Activated CD4-positive, alpha-beta memory T cell treated with anti-CD3 and anti-CD28 coated beads, Interleukin-2, amount 10 ng/mL, durations not matched to agents 7 days and 5 days (primary cell): ENCODE measurements at regions not wholly inside any gene's neighbourhood (a gene's known extent, or its start where the extent isn't known, plus 50 kb on each side); places are given as distances from the start of the nearest gene placed in this dataset.

Experiments
- CTCF ChIA-PET: fragments of 350-600 bp; sonication (Branson Sonifier 250); formaldehyde crosslinking; loops from one replicate; lab custom pipeline; 2021; ENCODE audit warnings: antibody characterized with exemption, inconsistent platforms; lab: Charles Lee
- POLR2A ChIA-PET: fragments of 350-600 bp; sonication (Branson Sonifier 250); formaldehyde crosslinking; loops from one replicate; lab custom pipeline; 2021; ENCODE audit warnings: antibody characterized with exemption; lab: Charles Lee
- DNase-seq: peaks from one replicate; pipeline ENCODE4 v3.0.0-alpha.2; 2020
- H3K27ac Mint-ChIP-seq: one replicate; pipeline ENCODE4 v1.8.0; 2021; ENCODE audit warnings: mild to moderate bottlenecking, mixed read lengths
- H3K27me3 Mint-ChIP-seq: one replicate; pipeline ENCODE4 v1.8.0; 2021; ENCODE audit warnings: mixed read lengths
- H3K36me3 Mint-ChIP-seq: one replicate; pipeline ENCODE4 v1.8.0; 2021; ENCODE audit warnings: low read depth, mixed read lengths
- H3K4me1 Mint-ChIP-seq: one replicate; pipeline ENCODE4 v1.8.0; 2021; ENCODE audit warnings: mixed read lengths
- H3K4me3 Mint-ChIP-seq: one replicate; pipeline ENCODE4 v1.8.0; 2021; ENCODE audit warnings: mild to moderate bottlenecking, mixed read lengths
- H3K9me3 Mint-ChIP-seq: one replicate; pipeline ENCODE4 v1.8.0; 2021; ENCODE audit warnings: mixed read lengths

GRCh38 chr20:22499515-22500166 lies 84.7 kb downstream of the FOXA2 start:
- ChIA-PET POLR2A (no interaction called here), CTCF (no interaction called here)
- Mint-ChIP-seq H3K4me3 (no peak overlapping the region), H3K4me1 (no peaks in the 10 kb centered on the region), H3K27me3 (no peaks in the 10 kb centered on the region), H3K36me3 (no peaks in the 10 kb centered on the region), H3K27ac (no peak overlapping the region), H3K9me3 (peaks cover 16% of the 10 kb centered on the region)
- DNase-seq, result no peak

- DNase-seq, result no peak
- Mint-ChIP-seq H3K4me1 (no peaks in the 10 kb centered on the region), H3K9me3 (peaks cover 12% of the 10 kb centered on the region), H3K36me3 (no peaks in the 10 kb centered on the region), H3K27ac (no peak overlapping the region), H3K27me3 (no peaks in the 10 kb centered on the region), H3K4me3 (no peak overlapping the region)
- POLR2A ChIA-PET, result no interaction called here
- CTCF ChIA-PET, result no interaction called here
Observed at GRCh38 chr20:22496817-22497216, 87.6 kb downstream of the FOXA2 start.

- CTCF ChIA-PET, result no interaction called here
- no peaks in the 10 kb centered on the region for H3K27me3 Mint-ChIP-seq
- no peak overlapping the region for H3K4me3 Mint-ChIP-seq
- POLR2A ChIA-PET, result no interaction called here
- no peak overlapping the region for H3K27ac Mint-ChIP-seq
- DNase-seq, result no peak
- peaks cover 12% of the 10 kb centered on the region for H3K9me3 Mint-ChIP-seq
- H3K4me1 Mint-ChIP-seq, result no peaks in the 10 kb centered on the region
- no peaks in the 10 kb centered on the region for H3K36me3 Mint-ChIP-seq
Observed at GRCh38 chr20:22495789-22496188, 88.6 kb downstream of the FOXA2 start.

GRCh38 chr20:22495172-22495571 lies 89.2 kb downstream of the FOXA2 start:
- Mint-ChIP-seq H3K9me3 (peaks cover 10% of the 10 kb centered on the region), H3K36me3 (no peaks in the 10 kb centered on the region), H3K27me3 (no peaks in the 10 kb centered on the region), H3K4me3 (no peak overlapping the region), H3K4me1 (no peaks in the 10 kb centered on the region), H3K27ac (no peak overlapping the region)
- ChIA-PET CTCF (no interaction called here), POLR2A (no interaction called here)
- DNase-seq, result no peak

- Mint-ChIP-seq H3K4me1 (no peaks in the 10 kb centered on the region), H3K27ac (no peak overlapping the region), H3K27me3 (no peaks in the 10 kb centered on the region), H3K4me3 (no peak overlapping the region), H3K36me3 (no peaks in the 10 kb centered on the region), H3K9me3 (peaks cover 6% of the 10 kb centered on the region)
- ChIA-PET POLR2A (no interaction called here), CTCF (no interaction called here)
- no peak for DNase-seq
Observed at GRCh38 chr20:22492497-22492896, 91.9 kb downstream of the FOXA2 start.

GRCh38 chr20:22491194-22491505 lies 93.2 kb downstream of the FOXA2 start:
- DNase-seq, result no peak
- H3K9me3 Mint-ChIP-seq, result peaks cover 6% of the 10 kb centered on the region
- CTCF ChIA-PET, result no interaction called here
- no peaks in the 10 kb centered on the region for H3K36me3 Mint-ChIP-seq
- H3K27me3 Mint-ChIP-seq, result no peaks in the 10 kb centered on the region
- H3K27ac Mint-ChIP-seq, result no peak overlapping the region
- H3K4me3 Mint-ChIP-seq, result no peak overlapping the region
- POLR2A ChIA-PET, result no interaction called here
- H3K4me1 Mint-ChIP-seq, result no peaks in the 10 kb centered on the region

- no peak overlapping the region for H3K4me3 Mint-ChIP-seq
- no peaks in the 10 kb centered on the region for H3K36me3 Mint-ChIP-seq
- ChIA-PET POLR2A (no interaction called here), CTCF (no interaction called here)
- H3K9me3 Mint-ChIP-seq, result peaks cover 6% of the 10 kb centered on the region
- no peaks in the 10 kb centered on the region for H3K4me1 Mint-ChIP-seq
- H3K27ac Mint-ChIP-seq, result no peak overlapping the region
- H3K27me3 Mint-ChIP-seq, result no peaks in the 10 kb centered on the region
- no peak for DNase-seq
Observed at GRCh38 chr20:22490287-22491193, 93.8 kb downstream of the FOXA2 start.

GRCh38 chr20:22489626-22490286 lies 94.6 kb downstream of the FOXA2 start:
- Mint-ChIP-seq H3K4me1 (no peaks in the 10 kb centered on the region), H3K36me3 (no peaks in the 10 kb centered on the region), H3K9me3 (peaks cover 6% of the 10 kb centered on the region), H3K4me3 (no peak overlapping the region), H3K27ac (no peak overlapping the region), H3K27me3 (no peaks in the 10 kb centered on the region)
- ChIA-PET CTCF (no interaction called here), POLR2A (no interaction called here)
- DNase-seq, result no peak

- Mint-ChIP-seq H3K27me3 (no peaks in the 10 kb centered on the region), H3K4me3 (no peak overlapping the region), H3K27ac (no peak overlapping the region), H3K4me1 (no peaks in the 10 kb centered on the region), H3K9me3 (peaks cover 5% of the 10 kb centered on the region), H3K36me3 (no peaks in the 10 kb centered on the region)
- no peak for DNase-seq
- ChIA-PET POLR2A (no interaction called here), CTCF (no interaction called here)
Observed at GRCh38 chr20:22480336-22480735, 104.0 kb downstream of the FOXA2 start.

- Mint-ChIP-seq H3K4me1 (no peaks in the 10 kb centered on the region), H3K27ac (no peak overlapping the region), H3K9me3 (peaks cover 17% of the 10 kb centered on the region), H3K27me3 (no peaks in the 10 kb centered on the region), H3K36me3 (no peaks in the 10 kb centered on the region), H3K4me3 (no peak overlapping the region)
- CTCF ChIA-PET, result no interaction called here
- POLR2A ChIA-PET, result no interaction called here
- no peak for DNase-seq
Observed at GRCh38 chr20:22475662-22476061, 108.7 kb downstream of the FOXA2 start.

- no peaks in the 10 kb centered on the region for H3K27me3 Mint-ChIP-seq
- H3K4me1 Mint-ChIP-seq, result no peaks in the 10 kb centered on the region
- ChIA-PET CTCF (no interaction called here), POLR2A (no interaction called here)
- H3K4me3 Mint-ChIP-seq, result no peak overlapping the region
- no peaks in the 10 kb centered on the region for H3K36me3 Mint-ChIP-seq
- DNase-seq, result no peak
- H3K9me3 Mint-ChIP-seq, result peaks cover 17% of the 10 kb centered on the region
- no peak overlapping the region for H3K27ac Mint-ChIP-seq
Observed at GRCh38 chr20:22474224-22474623, 110.1 kb downstream of the FOXA2 start.

GRCh38 chr20:22473293-22473692 lies 111.1 kb downstream of the FOXA2 start:
- H3K4me3 Mint-ChIP-seq, result no peak overlapping the region
- POLR2A ChIA-PET, result no interaction called here
- no peaks in the 10 kb centered on the region for H3K4me1 Mint-ChIP-seq
- no peak for DNase-seq
- no peaks in the 10 kb centered on the region for H3K36me3 Mint-ChIP-seq
- H3K9me3 Mint-ChIP-seq, result peaks cover 17% of the 10 kb centered on the region
- H3K27ac Mint-ChIP-seq, result no peak overlapping the region
- CTCF ChIA-PET, result no interaction called here
- H3K27me3 Mint-ChIP-seq, result no peaks in the 10 kb centered on the region

GRCh38 chr20:22472447-22473100 lies 111.8 kb downstream of the FOXA2 start:
- ChIA-PET CTCF (no interaction called here), POLR2A (no interaction called here)
- peaks cover 17% of the 10 kb centered on the region for H3K9me3 Mint-ChIP-seq
- no peaks in the 10 kb centered on the region for H3K4me1 Mint-ChIP-seq
- no peak for DNase-seq
- H3K4me3 Mint-ChIP-seq, result no peak overlapping the region
- no peaks in the 10 kb centered on the region for H3K27me3 Mint-ChIP-seq
- no peaks in the 10 kb centered on the region for H3K36me3 Mint-ChIP-seq
- no peak overlapping the region for H3K27ac Mint-ChIP-seq
